HPDE6-E6E7 (cell line): ENCODE measurements at regions not wholly inside any gene's neighbourhood (a gene's known extent, or its start where the extent isn't known, plus 50 kb on each side); places are given as distances from the start of the nearest gene placed in this dataset.
"Not testable (repeated sequence)": the region's sequence is repeated elsewhere in the genome, so short reads cannot be mapped to it uniquely, and the experiment has no call there.

Experiments
- DNase-seq: peaks from one replicate; pipeline ENCODE4 v3.0.0; 2011; ENCODE audit warnings: missing footprints; ENCODE audit errors: extremely low spot score

DNA sequence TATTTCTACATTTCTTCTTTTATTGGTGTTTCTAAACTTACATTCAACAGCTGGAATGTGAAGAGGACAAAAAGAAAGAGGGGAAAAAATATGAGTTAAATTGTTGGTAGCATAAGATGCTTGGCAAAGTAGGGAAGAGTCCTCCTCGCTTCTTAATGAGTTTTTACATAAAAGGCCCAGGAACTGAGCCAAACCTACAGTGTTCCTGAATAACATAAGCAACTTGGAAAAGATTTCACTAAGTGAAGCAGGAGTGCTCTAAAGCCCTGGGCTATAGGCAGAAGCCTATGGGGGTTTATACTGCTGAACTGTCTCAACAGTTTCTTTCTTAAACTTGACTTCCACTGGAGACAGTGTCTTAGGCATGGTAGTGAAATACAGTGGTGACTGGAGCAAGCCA lies 115.0 kb upstream of the USP25 start:
- DNase-seq, result no peak

DNA sequence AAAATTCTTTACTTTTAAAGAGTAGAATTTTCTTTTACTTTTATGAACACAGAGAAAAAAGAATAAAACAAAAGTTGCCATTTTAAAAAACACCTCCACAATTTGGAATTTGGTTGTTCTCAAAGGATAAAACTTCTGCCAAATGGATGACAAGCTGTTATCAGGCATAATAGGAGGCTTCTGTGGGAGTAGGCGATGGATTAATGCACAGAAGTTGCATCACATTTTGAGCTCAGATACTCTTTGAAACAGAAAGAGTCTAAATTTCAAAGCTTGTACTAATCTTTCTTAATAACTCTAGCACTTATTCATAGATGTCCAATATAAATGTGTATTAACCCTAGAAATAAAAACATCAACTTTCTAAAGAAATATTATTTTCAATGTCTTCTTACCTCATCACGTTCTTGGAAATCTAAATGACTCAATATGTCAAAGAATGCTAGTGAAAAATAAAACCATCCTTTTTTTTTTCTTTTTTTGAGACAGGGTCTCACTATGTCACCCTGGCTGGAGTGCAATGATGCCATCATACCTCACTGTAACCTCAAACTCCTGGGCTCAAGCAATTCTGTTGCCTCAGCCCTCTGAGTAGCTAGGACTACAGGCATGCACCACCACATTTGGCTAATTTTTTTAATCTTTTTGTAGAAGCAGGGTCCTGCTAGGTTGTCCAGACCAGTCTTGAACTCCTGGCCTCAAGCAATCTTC lies 112.8 kb upstream of the USP25 start:
- no peak for DNase-seq

DNA sequence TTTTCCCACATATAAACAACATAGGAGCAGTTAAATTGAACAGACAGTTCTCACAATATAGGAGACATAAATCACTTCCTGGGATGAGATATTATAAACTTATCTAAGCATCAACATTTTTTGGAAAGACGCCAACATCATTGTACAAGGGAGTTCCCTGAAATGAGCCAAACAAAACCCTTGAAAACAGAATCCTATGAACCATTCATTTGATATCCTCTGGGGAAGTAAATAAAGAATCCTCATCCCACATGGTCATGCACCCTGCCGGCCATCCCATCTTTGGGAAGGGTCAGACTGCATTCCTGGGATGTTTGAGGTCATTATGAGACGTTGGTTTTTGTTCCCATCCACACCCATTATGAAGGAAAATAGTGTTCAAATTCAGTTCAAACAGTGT lies 111.8 kb upstream of the USP25 start:
- no peak for DNase-seq

DNA sequence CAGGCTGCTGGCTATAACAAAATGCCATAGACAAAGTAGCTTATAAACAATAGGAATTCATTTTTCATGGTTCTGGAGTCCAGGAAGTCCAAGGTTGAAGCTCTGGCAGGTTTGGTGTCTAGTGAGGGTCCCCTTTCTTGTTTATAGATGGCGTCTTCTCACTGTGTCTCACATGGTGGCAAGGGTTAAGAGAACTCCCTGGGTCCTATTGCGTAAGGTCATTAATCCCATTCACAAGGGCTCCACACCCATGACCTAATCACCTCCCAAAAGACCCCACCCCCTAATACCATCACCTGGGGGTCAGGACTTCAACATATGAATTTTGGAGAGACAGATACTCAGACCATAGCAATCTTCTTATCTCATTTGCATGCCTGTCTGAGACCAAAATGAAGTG lies 108.9 kb upstream of the USP25 start:
- DNase-seq, result no peak

DNA sequence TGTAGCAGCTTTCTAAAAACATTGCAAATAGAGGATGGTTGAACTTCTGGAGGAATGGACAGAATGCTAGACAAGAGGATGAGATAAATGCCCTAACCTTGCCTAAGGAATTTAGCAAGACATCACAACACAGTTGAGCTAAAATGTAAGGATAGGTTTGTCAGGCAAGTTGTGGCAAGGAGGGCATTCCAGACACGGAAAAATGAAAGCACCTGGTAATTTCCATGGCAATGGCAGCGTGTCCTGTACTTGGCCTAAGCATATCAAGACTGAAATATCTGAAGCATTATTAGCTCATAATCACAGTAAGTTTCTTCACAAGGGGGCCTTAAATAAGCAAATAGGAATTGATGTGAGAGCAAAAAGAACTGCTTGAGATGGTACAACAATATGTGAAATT lies 105.1 kb upstream of the USP25 start:
- DNase-seq, result no peak

DNA sequence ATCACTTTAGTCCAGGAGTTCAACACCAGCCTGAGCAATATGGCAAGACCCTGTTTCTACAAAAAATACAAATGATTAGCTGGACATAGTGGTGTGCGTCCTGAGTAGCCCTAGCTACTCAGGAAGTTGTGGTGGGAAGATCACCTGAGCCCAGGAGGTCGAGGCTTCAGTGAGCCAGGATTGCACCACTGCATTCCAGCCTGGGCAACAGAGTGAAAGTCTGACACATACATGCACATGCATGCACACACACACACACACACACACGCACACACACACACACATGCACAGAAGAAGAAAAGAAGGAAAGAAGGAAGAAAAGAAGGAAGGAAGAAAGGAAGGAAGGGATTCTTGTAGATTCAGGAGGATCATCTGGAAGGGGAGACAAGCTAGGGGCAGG lies 104.4 kb upstream of the USP25 start:
- no peak for DNase-seq

DNA sequence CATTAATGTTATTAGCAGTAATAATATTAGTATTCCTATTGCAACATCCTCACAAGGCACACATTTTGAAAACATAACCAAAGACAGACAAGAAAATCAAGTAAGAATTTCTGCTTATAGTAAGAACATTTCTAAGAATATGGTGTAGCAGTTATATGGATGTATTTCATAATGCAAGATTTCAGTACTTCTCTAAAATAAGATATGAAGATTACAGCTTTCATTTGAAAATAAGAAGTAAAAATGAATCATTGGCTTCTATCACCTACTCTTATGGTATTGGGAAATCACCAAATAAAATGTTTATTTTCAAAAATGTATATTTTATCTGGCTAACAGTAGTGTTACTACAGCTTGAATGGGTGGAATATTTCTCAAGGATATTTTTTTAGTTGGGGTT lies 103.8 kb upstream of the USP25 start:
- no peak for DNase-seq

DNA sequence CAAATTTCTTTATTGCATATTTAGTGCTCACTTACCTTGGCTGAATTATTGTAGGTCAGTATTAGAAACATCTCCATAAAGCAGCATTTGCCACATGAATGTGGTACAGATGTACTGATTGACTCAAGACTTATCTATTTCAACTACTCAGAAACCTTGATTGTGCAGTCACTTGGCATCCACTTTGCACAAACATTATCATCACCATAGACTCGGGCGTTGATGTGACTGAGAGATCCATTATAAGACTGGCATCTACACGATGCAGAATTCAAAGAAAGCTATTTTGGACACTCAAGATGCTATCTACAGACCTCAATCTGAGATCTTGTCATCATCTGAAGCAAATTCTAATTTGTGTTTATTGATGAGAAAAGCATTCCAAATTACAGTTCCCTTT lies 102.8 kb upstream of the USP25 start:
- DNase-seq, result no peak

DNA sequence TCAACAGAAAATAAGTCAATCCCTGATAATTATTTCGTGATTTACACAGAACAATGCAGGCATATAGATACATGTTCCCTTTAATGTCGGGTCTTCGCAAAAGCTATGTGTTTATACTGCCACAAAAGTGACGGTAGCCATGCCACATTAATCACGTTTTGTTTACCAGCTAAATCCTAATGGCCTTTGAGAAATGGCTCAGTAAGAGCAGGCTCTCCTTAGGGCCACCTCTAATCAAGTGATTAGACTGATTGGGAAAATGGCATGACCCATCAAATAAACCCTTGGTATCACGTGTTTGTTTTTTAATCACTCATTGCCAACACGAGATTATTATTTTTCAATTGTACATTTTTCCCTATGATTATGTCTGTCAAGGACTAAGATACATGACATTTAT lies 102.0 kb upstream of the USP25 start:
- DNase-seq, result no peak

DNA sequence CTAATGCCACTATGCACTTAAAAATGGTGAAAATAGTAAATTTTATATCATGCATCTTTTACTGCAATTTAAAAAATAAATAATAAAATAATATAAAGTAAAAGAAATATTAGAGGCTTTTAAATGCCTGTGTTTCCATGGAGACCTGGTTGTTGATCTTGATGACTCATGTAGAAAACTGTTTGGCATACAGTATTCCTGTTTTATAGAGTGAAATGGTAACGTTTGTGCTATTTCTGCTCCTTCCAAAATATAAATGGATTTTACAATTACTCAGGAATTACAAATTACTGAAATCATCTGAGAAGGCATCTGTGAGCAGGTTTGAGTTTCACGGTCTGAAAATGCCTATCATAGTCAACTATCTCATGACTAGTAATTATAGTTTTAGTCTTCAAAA lies 98.4 kb upstream of the USP25 start:
- no peak for DNase-seq

DNA sequence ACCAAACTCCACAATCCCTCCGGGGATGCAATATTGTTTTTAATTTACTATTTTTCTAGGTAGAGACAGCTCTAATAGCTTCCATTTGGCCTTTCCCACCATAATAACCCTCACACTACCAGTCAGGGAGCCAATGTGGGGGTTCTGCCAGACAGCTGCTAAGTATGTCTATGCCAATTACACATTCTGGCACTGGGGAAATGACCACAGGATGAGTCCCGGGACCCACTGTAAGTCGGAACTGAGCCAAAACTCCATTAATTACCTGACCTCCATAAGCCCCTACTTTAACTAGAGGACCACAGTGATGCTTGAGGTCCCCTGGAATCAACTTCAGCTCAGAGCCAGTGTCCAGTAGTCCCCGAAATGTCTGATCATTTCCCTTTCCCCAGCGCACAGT lies 95.2 kb upstream of the USP25 start:
- DNase-seq, result not testable (repeated sequence)

DNA sequence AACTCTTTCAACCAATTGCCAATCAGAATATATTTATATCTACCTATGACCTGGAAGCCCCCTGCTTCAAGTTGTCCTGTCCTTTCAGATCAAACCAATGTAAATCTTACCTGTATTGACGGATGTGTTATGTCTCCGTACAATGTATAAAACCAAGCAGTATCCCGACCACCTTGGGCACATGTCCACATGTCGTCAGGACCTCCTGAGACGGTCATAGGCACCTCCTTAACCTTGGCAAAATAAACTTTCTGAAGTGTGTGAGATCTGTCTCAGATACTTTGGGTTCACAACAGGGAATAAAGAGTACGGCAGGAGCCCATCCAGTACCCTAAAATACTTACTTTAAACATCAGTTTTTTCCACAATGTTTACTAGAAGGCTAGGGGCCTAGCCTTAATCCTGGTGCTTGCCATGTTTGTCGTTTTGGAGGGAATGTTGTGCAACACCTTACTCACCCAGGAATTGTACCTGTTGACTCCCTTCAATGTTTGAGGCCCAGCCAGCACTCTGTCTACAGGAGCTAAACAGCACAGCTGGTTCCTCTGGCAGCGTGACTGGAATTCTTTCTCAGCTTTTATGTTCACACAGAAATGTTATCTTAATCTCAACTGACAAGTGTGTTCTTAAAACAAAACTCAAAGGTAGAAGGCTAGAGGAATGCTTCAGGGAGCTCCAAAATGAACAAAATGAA lies 90.8 kb upstream of the USP25 start:
- DNase-seq, result no peak

DNA sequence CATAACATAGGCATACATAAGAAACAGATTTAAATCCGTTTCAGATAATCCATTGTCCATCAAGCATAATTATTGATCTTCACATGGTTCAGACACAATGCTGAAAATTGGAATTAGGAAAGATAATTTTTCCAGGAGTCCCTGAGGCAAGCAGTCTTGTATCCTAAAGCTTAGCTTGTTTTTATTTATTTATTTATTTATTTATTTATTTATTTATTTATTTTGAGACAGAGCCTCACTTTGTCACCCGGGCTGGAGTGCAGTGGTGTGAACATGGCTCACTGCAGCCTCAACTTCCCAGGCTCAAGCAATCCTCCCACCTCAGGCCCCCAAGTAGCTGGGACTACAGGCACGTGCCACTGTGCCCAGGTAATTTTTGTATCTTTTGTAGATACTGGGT lies 89.7 kb upstream of the USP25 start:
- DNase-seq, result not testable (repeated sequence)

DNA sequence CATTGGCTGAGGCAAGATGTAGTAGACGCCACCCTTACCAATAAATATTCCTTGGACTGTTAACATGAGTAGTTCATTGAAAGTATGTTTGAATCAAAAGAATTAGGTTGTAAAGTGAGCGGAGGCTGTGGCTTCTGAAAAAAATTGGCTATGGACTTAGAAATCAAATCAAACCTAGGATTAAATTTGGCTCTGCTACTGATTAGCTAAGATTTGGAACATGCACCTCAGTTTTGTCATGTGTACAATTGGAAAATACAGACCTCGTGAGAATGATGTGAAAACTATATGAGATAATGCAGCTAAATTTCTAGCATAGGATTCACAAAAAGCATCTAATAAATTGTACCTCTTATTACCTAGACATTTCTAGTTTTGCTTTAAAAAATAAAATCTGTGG lies 85.3 kb upstream of the USP25 start:
- DNase-seq, result no peak

DNA sequence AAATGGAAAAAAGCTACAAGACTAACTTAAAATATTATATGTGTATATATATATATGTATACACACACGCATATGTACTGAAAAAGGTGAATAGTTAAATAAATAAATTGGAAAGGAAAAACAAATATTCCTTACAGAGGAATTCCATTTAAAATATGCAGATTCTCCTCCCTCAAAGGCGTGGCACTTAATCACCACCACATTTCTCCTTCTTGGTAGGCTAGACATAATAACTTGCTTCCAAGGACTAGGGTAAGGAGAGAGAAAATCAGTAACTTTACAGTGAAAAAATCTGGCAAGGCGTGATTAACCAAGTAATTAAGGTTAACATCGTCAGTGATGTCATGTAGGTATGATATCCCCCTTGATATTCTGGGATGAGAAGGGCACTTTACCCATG lies 84.0 kb upstream of the USP25 start:
- DNase-seq, result no peak

DNA sequence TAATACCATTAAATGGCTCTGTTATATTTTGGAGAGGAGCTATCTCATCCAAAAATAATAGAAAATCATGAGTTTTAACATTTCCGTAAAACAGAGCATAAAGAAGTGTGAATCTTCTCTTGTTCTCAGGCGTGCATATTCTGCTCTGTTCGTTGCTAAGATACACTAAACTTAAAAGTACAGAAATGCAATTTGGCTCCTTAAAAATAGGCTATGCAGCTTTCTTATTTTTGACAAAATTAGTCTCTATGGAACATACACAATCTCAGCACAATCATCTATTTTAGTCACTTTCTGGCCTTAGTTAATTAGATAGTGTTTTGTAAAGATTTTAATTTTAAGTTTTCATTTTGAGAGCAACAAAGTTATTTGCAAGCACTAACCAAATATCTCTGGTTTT lies 79.0 kb upstream of the USP25 start:
- DNase-seq, result no peak

DNA sequence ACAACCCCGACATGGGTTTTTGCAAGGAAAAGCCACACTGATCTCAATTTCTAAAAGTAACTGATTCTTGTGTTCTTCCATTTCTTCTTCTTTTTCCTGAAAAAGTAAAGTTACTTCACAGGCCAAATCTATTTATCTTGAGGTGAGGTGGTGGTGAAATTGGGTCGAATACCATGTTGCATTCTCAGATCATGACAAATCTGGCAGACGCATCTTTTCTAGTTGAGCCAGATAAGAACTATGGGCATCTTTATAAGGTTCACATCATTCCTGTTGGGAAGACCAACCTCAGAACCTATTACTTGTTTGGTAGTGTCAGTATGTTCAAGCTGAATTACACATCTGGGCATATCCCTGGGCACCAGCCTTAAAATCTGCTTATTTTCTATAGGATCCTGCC lies 78.6 kb upstream of the USP25 start:
- no peak for DNase-seq

DNA sequence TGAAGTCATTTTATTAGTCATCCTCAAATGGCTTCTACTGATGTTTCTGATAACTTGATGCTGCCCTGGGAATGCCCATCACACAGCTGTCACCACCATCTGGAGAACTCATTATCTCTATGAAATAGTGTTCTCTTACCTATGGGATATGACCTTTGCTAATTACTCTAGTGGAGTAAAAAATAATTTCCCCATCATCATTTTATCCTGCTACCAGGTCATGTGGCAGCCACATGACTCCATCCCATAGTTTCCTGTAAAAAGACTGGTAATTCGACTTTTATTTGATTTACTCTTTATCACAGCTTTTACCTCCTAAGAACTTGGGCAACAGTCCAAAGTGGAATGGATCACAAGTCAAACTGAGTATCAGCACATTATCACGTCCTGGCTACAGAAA lies 76.1 kb upstream of the USP25 start:
- DNase-seq, result no peak

DNA sequence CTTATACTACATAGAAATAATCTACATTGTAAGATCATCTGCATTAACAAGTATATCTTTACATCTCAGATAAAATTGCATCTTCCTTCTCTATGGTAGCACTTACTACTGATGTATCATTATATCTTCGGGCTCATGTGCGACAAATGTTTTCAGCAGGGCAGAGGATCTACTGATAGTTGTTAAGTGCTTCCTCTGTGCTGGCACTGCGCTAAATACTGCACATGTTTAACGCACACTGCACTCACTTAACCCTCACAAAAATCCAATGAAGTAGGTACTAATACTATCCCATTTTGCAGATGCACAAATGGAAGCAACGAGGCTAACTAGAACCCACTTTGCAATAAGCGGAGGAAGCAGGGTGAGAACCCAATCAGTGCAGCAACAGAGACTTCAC lies 75.6 kb upstream of the USP25 start:
- no peak for DNase-seq

DNA sequence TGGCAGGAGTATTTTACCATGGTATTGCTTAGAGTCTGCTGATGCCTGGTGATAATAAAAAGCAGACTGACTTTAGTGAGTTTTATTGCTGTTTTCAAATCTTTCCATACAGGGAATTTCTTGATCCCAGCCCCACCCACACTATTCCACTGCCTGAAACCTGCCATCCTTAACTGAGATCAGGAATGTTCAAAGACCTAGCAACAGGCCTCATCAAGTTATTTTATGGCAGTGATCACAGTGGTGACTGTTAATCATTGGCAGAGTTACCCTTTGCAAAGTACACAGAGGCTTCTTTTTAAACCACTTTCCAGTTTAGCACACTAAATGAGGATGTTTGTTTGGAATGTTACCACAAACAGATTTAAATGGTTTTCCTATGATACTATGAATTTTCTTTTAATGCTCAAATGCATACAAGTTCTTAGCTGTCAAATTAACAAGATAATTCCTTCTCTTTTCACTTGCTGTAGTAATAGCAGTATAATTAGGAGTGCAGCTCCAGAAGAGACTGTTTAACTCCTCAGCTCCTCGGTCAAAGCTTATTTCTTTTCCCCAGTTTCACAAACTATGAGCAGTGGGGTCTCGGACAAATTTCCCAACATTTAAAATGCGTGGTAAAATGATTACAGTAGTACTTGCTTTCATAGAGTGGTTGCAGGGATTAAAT lies 69.9 kb upstream of the USP25 start:
- DNase-seq, result no peak

DNA sequence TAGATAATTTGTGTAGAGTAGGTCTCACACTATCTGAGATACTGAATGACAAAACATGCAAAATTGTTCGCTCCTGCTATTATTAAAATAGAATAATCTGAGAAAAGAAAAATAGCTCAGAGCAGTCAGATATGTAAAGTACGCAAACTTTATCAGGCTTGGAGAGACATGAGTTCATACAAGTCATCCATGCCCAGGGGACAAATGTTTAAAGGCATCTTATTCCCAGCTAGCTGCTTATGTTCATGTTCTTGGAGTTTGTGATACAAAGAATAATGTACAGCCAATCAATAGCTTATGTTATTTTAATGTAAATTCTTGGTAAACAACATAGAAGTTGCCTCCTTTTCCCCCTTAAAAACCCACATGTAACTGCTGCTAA lies 69.4 kb upstream of the USP25 start:
- DNase-seq, result no peak

DNA sequence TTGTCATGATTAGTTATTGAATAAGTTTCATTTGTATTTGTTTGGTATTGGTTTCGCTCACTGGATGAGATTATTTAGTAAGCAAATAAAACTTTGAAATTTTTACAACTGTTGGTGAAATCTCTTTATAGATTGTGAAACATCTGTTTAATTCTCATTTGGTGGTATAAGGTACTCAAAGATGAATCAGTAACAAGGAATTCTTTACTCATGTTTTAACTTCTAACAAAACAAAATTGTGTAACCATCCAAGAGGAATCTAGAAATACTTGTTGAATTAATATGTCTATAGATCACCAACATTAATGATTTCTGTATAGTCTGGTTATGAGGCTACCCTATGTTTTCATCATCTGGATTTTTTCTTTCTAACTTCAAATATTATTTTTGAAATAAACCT lies 62.8 kb upstream of the USP25 start:
- peak; percentile 46 for DNase-seq

DNA sequence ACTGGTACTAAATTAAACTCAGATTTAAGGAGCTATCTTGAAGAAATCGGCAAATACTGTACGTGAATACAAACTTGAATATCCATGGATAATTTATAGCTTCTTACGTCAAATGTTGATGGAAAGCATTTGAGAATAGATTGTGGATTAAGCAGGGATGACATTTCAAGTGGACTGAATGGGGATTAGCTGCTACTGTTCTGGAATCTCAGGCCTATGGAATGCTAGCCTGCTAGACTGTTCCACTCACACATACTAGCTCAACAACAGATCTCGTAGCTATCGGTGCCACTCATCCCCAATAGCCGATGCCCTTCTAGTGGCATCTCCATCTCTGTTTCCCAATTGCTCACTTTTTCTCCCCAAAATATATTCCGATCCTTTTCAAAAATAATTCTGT lies 62.0 kb upstream of the USP25 start:
- DNase-seq, result no peak
